C4-2B (cell line): ENCODE measurements at regions not wholly inside any gene's neighbourhood (a gene's known extent, or its start where the extent isn't known, plus 50 kb on each side); places are given as distances from the start of the nearest gene placed in this dataset.
"Not testable (repeated sequence)": the region's sequence is repeated elsewhere in the genome, so short reads cannot be mapped to it uniquely, and the experiment has no call there.

Experiments
- H3K27ac ChIP-seq: fragments of 450-650 bp; 2 replicates; pipeline ENCODE4 v1.5.1; 2017
- ZFX ChIP-seq: fragments of 450-650 bp; IDR thresholded peaks from 2 replicates; pipeline ENCODE4 v1.6.1; 2017
- TF ChIP-seq, protein P1 (sequence below): fragments of 450-650 bp; conservative IDR thresholded peaks from 2 replicates; pipeline ENCODE4 v1.5.1; 2017; ENCODE audit warnings: mild to moderate bottlenecking

DNA sequence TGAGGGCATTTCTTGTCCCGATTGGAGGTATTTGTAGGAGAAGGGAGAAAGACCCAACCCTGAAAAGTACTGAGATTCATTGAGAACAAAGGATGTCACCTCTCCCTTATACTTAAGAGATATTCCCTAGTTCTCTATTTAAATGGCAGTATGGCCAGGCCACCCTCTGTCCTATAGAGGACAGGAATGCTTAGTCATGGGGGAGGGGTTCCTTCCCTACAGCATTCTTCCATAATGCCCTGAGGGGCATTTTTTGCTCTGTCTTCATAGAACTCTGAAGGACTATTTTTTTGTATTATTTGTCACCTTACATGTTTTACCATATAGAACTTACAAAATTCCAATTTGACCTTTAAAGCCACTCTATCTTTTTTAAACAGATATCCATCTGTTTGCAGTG lies 176.3 kb downstream of the TMEM161B start:
- TF ChIP-seq, protein P1, sequence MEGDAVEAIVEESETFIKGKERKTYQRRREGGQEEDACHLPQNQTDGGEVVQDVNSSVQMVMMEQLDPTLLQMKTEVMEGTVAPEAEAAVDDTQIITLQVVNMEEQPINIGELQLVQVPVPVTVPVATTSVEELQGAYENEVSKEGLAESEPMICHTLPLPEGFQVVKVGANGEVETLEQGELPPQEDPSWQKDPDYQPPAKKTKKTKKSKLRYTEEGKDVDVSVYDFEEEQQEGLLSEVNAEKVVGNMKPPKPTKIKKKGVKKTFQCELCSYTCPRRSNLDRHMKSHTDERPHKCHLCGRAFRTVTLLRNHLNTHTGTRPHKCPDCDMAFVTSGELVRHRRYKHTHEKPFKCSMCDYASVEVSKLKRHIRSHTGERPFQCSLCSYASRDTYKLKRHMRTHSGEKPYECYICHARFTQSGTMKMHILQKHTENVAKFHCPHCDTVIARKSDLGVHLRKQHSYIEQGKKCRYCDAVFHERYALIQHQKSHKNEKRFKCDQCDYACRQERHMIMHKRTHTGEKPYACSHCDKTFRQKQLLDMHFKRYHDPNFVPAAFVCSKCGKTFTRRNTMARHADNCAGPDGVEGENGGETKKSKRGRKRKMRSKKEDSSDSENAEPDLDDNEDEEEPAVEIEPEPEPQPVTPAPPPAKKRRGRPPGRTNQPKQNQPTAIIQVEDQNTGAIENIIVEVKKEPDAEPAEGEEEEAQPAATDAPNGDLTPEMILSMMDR: no peak
- H3K27ac ChIP-seq: no peak overlapping the region

GRCh38 chr5:88090506-88090905 lies 178.1 kb downstream of the TMEM161B start:
- no peak overlapping the region for H3K27ac ChIP-seq
- TF ChIP-seq, protein P1: no peak
- no peak for TF ChIP-seq ZFX

DNA sequence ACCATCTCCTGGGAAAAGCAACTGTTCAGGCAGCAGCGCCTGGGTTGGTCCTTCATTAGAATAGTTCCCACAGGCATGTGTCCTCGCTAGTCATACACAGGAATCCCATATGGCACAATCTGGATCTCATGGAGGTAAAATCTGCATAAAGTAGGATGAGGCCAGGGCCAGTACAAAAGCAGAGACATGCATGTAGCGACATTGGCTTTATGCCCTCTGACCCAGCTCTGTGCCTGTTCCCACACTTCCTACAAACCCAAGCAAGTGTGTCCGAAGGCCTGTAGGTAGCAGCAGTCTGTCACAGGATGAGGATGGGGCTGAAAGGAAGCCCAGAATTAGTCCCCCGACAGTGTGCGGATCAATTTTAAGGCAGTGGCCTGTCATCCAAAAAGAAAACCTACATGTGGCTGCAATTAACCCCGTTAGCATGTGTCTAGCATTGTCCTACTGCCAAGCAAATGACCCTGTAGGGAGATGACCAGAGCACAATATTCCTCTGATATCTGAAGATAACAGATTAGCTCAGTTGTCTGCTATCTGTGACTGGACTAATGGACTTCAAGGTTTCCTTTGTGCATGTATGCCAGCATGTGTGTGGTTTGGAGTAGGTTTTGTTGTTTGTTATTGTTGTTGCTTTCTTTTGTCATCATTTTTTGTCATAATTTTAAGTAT lies 178.8 kb downstream of the TMEM161B start:
- TF ChIP-seq ZFX: no peak
- TF ChIP-seq, protein P1: no peak
- H3K27ac ChIP-seq: no peak overlapping the region

- no peak for TF ChIP-seq ZFX
- TF ChIP-seq, protein P1: no peak
- no peak overlapping the region for H3K27ac ChIP-seq
These were observed 183.2 kb downstream of the TMEM161B start for GRCh38 chr5:88085462-88085861.

GRCh38 chr5:88081877-88082276 lies 186.8 kb downstream of the TMEM161B start:
- TF ChIP-seq, protein P1: no peak
- no peak for TF ChIP-seq ZFX
- no peak overlapping the region for H3K27ac ChIP-seq

DNA sequence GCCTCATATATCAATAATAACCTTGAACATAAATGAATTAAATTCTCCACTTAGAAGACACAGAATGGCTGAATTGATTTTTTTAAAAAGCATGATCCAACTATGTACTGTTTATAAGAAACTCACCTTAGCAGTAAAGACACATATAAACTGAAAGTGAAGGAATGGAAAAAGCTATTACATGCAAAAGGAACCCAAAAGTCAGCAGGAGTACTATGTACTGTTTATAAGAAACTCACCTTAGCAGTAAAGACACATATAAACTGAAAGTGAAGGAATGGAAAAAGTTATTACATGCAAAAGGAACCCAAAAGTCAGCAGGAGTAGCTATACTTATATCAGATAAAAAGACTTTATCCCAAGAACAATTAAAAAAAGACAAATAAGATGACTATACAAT lies 204.8 kb downstream of the TMEM161B start:
- no peak overlapping the region for H3K27ac ChIP-seq
- no peak for TF ChIP-seq ZFX

DNA sequence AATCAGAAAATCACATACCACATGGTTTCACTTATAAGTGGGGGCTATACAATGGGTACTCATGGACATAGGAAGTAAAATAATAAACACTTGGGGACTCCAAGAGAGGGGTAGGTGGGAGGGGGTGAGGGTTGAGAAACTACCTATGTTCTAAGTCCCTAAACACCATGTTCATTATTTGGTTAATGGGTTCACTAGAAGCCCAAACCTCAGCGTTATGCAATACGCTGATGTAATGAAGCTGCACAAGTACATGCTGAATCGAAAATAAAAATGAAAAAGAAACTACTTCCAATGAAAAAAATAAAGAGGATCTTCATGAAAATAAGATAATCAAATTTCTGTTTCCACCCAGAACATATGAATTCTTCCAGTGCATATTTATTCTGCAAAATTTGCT lies 208.5 kb downstream of the TMEM161B start:
- no peak overlapping the region for H3K27ac ChIP-seq
- no peak for TF ChIP-seq ZFX
- TF ChIP-seq, protein P1: no peak

DNA sequence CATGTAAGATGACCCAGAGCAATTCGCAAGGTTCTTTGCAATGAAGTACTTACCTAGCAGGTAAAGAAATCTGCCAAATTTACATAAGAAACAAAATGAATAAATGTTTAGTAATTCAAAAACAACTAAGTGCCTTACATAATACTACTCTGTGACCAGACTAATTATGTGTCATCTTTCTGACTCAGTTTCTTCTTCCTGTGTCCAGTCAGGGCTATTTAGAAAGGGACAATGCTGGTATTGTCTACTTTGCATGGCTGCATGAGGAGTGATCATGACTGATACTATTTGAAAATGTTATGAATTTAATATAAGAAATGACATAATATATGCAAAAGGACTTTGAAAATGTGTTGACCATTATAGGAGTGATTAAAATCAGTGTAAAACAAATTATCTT lies 210.0 kb downstream of the TMEM161B start:
- no peak overlapping the region for H3K27ac ChIP-seq
- TF ChIP-seq, protein P1: no peak
- TF ChIP-seq ZFX: no peak

DNA sequence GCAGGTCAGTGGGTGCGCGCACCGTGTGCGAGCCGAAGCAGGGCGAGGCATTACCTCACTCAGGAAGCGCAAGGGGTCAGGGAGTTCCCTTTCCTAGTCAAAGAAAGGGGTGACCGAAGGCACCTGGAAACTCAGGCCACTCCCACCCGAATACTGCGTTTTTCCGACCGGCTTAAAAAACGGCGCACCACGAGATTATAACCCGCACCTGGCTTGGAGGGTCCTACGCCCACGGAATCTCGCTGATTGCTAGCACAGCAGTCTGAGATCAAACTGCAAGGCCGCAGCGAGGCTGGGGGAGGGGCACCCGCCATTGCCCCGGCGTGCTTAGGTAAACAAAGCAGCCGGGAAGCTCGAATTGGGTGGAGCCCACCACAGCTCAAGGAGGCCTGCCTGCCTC lies 216.2 kb downstream of the TMEM161B start:
- H3K27ac ChIP-seq: not testable (repeated sequence)
